OCI-M2 (cell line): ENCODE measurements at regions not wholly inside any gene's neighbourhood (a gene's known extent, or its start where the extent isn't known, plus 50 kb on each side); places are given as distances from the start of the nearest gene placed in this dataset.
"Not testable (repeated sequence)": the region's sequence is repeated elsewhere in the genome, so short reads cannot be mapped to it uniquely, and the experiment has no call there.

Source experiments
- DNase-seq: peaks from one replicate; lab custom pipeline; 2025; ENCODE audit not compliant: unreplicated experiment; lab: John Stamatoyannopoulos, UW

GRCh38 chrX:121169099-121170035 is 122.0 kb downstream of the GLUD2 start:
- no peak for DNase-seq

GRCh38 chrX:121172703-121173102 is 125.3 kb downstream of the GLUD2 start:
- DNase-seq, result no peak

DNA sequence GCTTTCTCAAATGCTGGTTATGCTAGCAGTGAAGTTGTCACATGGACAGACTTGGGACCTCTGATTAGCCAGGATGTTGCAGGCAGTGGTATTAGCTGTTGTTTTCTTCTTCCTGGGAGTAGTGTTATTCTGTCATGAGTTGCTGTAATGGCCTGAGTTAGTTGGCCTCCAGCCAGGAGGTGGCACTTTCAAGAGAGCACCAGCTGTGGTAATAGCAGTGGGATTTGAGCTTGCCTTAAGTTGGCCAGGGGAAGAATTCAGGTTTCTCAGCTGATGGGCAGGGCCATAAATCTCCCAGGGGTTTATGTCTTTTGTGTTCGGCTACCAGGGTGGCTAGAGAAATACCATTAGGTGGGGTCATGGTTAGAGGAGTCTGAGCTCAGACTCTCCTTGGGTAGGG is 132.6 kb downstream of the GLUD2 start:
- no peak for DNase-seq

DNA sequence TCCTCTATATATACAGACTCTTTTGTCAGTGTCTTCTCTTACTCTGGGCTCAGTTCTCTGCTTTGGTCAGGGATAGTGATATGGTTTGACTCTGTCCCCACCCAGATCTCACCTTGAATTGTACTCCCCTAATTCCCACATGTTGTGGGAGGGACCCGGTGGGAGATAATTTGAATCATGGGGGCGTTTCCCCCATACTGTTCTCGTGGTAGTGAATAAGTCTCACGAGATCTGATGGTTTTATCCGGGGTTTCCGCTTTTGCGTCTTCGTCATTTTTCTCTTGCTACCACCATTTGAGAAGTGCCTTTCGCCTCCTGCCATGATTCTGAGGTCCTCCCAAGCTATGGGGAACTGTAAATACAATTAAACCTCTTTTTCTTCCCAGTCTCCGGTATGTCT is 144.4 kb downstream of the GLUD2 start:
- DNase-seq, result no peak

- DNase-seq, result no peak
Observed at GRCh38 chrX:121195719-121196118, 148.3 kb downstream of the GLUD2 start.

GRCh38 chrX:121196872-121197444 is 149.5 kb downstream of the GLUD2 start:
- DNase-seq, result not testable (repeated sequence)

- DNase-seq, result no peak
Observed at GRCh38 chrX:121208563-121208962, 161.2 kb downstream of the GLUD2 start.

DNA sequence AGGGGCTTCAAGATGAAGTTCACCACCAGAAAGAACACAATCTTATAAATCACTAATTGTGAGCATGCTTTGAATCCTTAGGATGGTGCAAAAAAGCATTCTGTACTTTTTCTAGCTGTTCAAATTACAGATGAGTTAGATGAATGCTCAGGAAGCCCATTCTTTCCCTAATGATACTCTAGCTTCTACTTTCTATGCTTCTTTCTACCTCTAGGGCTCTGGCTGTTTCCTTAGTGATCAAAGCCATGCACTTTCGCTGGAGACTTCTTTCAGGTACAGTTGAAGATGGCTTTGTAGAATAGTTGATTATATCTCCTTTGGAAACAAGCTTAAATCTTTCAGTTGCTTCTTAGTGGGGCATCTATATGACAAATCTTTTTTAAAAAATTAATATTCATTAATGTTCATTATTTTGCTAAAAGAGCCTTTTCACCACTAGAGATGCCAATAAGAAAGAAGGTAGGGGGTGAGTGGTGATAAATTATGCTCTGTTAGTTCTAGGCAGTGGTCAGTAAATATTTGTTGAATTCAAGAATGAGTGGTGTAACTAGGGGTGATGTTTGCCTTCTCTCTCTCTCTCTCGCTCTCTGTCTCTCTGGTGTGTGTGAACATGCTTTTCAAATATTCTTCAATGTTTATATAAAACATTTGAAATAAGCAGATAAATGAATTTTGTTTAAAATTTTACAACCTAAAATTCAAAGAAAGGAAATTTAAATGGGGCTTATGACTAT is 169.4 kb downstream of the GLUD2 start:
- DNase-seq, result no peak

GRCh38 chrX:121221322-121221977 is 174.0 kb downstream of the GLUD2 start:
- DNase-seq, result no peak

GRCh38 chrX:121227888-121228287 is 180.5 kb downstream of the GLUD2 start:
- no peak for DNase-seq

DNA sequence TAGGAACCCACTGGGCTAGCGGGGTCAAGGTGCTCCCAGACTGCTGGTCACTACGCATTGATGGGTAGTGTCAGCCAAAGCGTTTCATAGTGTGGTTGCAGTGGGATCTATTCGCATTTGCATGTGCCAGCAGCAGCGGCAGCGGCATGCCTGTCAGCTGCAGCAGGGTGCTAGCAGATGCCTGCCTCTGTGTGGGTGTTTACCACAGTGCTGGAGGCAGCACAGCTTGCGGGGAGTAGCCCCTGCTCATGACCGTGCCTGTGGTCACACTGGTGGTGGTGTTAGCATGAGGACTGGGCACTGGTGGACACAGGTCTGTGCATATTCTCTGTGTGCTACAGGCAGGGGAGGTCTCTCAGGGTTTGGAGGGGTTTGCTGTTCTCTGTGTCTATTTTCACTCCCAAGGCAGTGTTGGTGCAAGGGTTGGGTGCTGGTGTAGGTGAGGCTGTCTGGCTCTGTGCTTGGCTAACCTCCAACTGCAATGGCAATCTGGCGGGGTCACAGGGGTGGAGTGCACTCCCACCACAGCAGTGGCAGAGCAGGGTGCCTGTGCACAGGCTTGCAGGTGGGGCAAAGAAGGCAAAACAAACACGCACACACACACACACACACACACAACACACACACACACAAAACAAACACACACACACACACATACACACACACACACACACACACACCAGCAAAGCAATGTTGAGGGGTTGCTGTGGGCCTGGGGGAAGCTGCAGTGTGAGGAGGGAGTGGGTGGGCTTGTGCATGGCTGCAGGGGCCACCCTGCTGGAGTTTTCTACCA is 184.4 kb downstream of the GLUD2 start:
- DNase-seq, result no peak

DNA sequence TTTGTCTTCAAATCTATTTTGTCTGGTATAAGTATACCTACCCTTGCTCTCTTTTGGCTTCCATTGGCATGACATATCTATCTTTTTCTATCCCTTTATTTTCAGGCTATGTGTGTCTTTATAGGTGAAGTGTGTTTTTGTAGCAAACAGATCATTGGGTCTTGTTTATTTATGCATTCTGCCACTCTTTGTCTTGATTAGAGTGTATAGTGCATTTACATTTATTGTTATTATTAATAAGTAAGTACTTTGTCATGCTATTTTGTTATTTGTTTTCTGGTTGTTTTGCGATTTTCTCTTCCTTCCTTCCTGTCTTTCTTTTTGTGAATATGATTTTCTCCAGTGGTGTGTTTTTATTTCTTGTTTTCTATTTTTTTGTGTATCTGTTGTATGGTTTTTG is 188.6 kb downstream of the GLUD2 start:
- DNase-seq, result no peak

DNA sequence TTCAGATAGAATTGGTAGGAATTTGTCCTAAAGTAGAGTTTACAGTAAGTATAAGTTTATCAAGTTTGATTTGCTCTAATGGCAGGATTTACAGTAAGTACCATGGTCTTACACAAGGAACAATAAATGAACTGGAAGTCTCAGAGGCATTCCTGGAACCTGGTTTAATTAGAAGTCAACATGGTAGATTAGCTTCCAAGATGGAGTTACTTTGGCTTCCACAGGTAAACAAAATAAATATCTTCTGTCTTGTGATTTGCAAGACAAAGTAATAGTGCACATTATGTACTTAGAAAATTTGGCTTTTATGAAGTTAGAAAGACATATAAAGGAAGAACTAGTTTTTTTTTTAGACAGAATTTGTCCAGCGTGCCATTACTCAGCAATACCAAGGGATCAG is 190.7 kb downstream of the GLUD2 start:
- DNase-seq, result no peak

- no peak for DNase-seq
Observed at GRCh38 chrX:121244511-121244910, 197.1 kb downstream of the GLUD2 start.

DNA sequence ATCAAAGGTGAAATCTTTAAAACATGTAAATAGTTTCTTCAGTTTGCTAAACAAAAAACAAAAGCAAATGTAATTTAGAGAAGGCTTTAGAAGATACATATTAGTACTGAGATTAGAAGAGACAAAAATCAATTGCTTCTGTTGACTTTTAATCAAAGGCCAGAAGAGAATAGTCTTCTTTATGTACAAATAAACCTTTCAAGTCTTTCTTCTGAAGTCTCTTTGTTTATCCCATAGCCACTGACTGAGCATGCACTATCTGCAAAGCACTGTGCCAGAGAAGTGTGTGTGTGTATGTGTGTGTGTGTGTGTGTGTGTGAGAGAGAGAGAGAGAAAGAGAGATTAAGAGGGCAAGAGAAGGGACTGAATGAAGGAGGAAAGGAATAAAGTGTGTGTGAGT is 198.4 kb downstream of the GLUD2 start:
- DNase-seq, result no peak

DNA sequence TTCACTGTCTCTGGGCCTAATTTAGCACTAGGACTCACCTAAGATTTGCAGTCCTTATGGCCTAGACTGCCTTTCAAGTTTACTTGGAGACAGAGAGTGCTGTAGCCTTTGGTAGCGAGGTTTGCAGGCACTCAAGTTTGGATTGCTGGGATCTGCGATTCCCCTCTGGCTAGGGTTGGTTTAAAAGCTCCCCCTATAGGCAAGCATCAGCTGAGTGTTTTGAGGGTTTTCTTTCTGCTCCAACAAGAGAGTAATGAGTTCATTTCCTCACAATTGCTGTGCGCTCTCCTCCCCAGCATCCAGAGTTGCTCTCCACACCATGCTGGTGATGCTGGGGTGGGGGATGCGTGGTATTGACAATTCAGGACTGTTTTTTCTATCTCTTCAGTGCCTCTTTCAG is 206.9 kb downstream of the GLUD2 start:
- DNase-seq, result no peak

- DNase-seq, result no peak
Observed at GRCh38 chrX:121256647-121257046, 209.2 kb downstream of the GLUD2 start.

DNA sequence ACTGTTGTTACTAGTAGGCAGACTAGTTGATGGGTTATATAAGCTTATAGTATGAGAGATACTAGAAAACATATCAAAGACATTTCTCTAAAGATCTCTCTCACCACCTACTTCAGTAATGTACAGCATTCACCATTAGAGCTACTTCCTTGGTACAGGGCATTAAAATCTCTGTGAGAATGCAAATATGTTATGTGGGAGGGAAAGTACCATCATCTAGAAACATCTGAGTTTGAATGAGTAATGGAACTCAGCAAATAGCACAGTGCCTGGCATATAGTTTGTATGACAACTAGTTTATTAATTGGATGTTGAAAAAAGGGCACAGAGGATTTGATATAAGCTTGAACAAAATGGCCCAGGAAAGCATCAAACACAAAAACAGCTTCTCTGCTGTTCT is 211.1 kb downstream of the GLUD2 start:
- DNase-seq, result no peak

DNA sequence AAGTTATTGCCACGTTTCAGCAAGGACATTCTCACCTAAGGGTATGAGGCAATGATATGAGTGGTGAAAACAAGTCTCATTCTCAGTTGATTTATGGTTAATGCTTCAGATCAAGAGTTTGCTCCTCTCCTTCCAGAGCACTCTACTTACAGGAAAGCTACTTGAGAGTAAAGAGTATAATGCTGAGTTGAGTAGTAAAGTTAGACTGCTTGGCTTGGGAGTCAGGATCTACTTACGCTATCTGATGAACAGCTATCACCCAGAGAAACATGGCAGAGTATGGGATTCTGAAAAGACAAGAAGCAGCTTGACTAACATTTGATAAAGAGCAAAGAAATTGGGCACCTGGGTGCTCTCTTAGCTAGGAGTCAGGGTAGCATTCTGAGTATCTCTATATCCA is 211.8 kb downstream of the GLUD2 start:
- DNase-seq, result no peak

GRCh38 chrX:121260596-121261240 is 213.3 kb downstream of the GLUD2 start:
- DNase-seq, result no peak
